ENCODE measurements at regions not wholly inside any gene's neighbourhood (a gene's known extent, or its start where the extent isn't known, plus 50 kb on each side); places are given as distances from the start of the nearest gene placed in this dataset.

DNA sequence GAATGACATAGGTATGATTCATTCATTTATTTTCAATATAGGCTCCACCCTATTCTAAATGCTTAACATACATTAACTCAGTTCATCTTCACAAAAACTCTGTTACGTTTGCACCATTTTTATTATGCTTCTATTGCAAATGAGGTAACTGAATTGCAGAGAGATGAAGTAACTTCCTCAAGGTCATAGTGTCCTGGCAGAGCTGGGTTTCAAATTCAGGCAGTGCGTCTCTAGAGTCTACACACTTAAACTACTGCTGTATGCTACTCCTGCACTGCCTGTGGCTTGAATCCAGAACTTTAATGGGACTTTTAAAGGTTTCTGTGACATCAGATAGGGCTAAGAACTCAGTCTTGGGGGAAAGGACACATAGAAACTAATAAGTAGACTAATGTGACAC is 413.4 kb downstream of the UBE2NL start (continued):
- TF ChIP-seq, protein P1, sequence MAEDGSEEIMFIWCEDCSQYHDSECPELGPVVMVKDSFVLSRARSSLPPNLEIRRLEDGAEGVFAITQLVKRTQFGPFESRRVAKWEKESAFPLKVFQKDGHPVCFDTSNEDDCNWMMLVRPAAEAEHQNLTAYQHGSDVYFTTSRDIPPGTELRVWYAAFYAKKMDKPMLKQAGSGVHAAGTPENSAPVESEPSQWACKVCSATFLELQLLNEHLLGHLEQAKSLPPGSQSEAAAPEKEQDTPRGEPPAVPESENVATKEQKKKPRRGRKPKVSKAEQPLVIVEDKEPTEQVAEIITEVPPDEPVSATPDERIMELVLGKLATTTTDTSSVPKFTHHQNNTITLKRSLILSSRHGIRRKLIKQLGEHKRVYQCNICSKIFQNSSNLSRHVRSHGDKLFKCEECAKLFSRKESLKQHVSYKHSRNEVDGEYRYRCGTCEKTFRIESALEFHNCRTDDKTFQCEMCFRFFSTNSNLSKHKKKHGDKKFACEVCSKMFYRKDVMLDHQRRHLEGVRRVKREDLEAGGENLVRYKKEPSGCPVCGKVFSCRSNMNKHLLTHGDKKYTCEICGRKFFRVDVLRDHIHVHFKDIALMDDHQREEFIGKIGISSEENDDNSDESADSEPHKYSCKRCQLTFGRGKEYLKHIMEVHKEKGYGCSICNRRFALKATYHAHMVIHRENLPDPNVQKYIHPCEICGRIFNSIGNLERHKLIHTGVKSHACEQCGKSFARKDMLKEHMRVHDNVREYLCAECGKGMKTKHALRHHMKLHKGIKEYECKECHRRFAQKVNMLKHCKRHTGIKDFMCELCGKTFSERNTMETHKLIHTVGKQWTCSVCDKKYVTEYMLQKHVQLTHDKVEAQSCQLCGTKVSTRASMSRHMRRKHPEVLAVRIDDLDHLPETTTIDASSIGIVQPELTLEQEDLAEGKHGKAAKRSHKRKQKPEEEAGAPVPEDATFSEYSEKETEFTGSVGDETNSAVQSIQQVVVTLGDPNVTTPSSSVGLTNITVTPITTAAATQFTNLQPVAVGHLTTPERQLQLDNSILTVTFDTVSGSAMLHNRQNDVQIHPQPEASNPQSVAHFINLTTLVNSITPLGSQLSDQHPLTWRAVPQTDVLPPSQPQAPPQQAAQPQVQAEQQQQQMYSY (CRISPR knock-in tag; IDR thresholded peaks at IDR 0.05): no peak
- TF ChIP-seq CREB1 (IDR thresholded peaks at IDR 0.05; ENCODE audit: low read depth) (no peak), KLF5 (IDR thresholded peaks at IDR 0.05; ENCODE audit: partially characterized antibody) (no peak), MXI1 (IDR thresholded peaks at IDR 0.05; ENCODE audit: low read depth, low read length) (no peak), POLR2A (IDR thresholded peaks at IDR 0.05; ENCODE audit: low read depth, low read length) (no peak), CEBPB (IDR thresholded peaks at IDR 0.05; ENCODE audit: borderline replicate concordance in 1 of 2, low read depth in 2 of 2, low read length in 2 of 2) (no peak)
- TF ChIP-seq, protein P2, sequence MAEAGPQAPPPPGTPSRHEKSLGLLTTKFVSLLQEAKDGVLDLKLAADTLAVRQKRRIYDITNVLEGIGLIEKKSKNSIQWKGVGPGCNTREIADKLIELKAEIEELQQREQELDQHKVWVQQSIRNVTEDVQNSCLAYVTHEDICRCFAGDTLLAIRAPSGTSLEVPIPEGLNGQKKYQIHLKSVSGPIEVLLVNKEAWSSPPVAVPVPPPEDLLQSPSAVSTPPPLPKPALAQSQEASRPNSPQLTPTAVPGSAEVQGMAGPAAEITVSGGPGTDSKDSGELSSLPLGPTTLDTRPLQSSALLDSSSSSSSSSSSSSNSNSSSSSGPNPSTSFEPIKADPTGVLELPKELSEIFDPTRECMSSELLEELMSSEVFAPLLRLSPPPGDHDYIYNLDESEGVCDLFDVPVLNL (IDR thresholded peaks at IDR 0.05; ENCODE audit: low read depth, low read length): no peak

DNA sequence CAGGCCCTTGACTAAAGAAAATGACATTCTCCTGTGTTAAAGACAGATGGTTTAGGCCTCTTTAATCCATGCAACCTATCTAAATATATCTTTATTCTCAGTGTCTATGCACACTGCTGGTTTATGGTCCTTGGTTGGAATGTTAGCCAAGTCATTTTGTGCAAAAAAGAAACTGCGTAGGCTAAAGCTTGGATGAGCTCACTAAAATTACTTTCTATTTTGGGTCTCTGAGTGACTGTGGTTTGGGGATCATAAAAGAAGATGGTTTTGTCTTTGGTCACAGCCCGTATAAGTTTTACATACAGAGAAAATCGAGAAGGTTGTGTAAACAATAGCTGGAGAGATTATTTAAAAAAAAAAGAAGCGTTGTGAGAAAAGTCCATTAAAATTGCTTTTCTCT is 443.6 kb downstream of the UBE2NL start:
- Histone ChIP-seq H3K27ac (ENCODE audit: control insufficient read depth, insufficient read depth) (no peak overlapping the region), H4K20me1 (ENCODE audit: control insufficient read depth, insufficient read depth) (no peaks in the 10 kb centered on the region), H3K36me3 (ENCODE audit: control insufficient read depth in 2 of 2, insufficient read depth in 2 of 2, low read length in 1 of 2) (no peaks in the 10 kb centered on the region), H3K4me3 (no peak overlapping the region), H3K4me1 (ENCODE audit: control insufficient read depth, insufficient read depth, low read length) (no peaks in the 10 kb centered on the region), H3K9me3 (replicated peaks; ENCODE audit: control insufficient read depth, insufficient read depth, low read length) (no peaks in the 10 kb centered on the region), H3K27me3 (replicated peaks in 1 of 2; ENCODE audit: control insufficient read depth in 2 of 2, insufficient read depth in 2 of 2, low read length in 1 of 2) (no peaks in the 10 kb centered on the region), H3K79me2 (ENCODE audit: control insufficient read depth, insufficient read depth, low read length) (no peaks in the 10 kb centered on the region), H3K4me2 (ENCODE audit: control insufficient read depth, insufficient read depth) (no peak overlapping the region), H2AFZ (ENCODE audit: control insufficient read depth, low read depth, low read length) (no peak overlapping the region), H3K9ac (ENCODE audit: control insufficient read depth, insufficient read depth, low read length) (no peak overlapping the region)
- WGBS (ENCODE audit: insufficient coverage, insufficient replicate concordance, low lambda C conversion rate, missing lambda C conversion rate): 1% methylated on average over 4 of the region's 4 CpGs
- DNase-seq (ENCODE audit: low read depth, low spot score) (no peak), ATAC-seq (no peak), FAIRE-seq (no peak)
- in situ Hi-C loops (cut with MboI): no loop called here
- ChIA-PET RAD21 (ENCODE audit: unreplicated experiment) (no interaction called here), POLR2A (no interaction called here), SMC1A (ENCODE audit: uncharacterized antibody, unreplicated experiment) (interaction anchor here (0.5 kb wide), 1 partner anchor 15 kb away, joined by 3 read pairs; no protein-coding TSS in a partner anchor), CTCF (no interaction called here)
- intact Hi-C loops (cut with micrococcal nuclease; ENCODE audit: unreplicated experiment): no loop called here
- no TSS peak for BruUV-seq (replicated peaks)
- TF ChIP-seq CBFB (IDR thresholded peaks at IDR 0.05; ENCODE audit: low read depth) (no peak), RBBP5 (conservative IDR thresholded peaks at IDR 0.05) (no peak), SUZ12 (IDR thresholded peaks at IDR 0.05; ENCODE audit: unreplicated experiment) (no peak)
- TF ChIP-seq, protein P3, sequence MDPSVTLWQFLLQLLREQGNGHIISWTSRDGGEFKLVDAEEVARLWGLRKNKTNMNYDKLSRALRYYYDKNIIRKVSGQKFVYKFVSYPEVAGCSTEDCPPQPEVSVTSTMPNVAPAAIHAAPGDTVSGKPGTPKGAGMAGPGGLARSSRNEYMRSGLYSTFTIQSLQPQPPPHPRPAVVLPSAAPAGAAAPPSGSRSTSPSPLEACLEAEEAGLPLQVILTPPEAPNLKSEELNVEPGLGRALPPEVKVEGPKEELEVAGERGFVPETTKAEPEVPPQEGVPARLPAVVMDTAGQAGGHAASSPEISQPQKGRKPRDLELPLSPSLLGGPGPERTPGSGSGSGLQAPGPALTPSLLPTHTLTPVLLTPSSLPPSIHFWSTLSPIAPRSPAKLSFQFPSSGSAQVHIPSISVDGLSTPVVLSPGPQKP (IDR thresholded peaks at IDR 0.05; ENCODE audit: low read depth, low read length): no peak
